Chondrocyte (in vitro differentiated cells): ENCODE measurements at regions not wholly inside any gene's neighbourhood (a gene's known extent, or its start where the extent isn't known, plus 50 kb on each side); places are given as distances from the start of the nearest gene placed in this dataset.
"Not testable (repeated sequence)": the region's sequence is repeated elsewhere in the genome, so short reads cannot be mapped to it uniquely, and the experiment has no call there.

Source experiments
- DNase-seq: peaks from one replicate; pipeline ENCODE4 v3.0.0; 2021; ENCODE audit warnings: mixed read lengths, low spot score
- H3K27ac Mint-ChIP-seq: one replicate; pipeline ENCODE4 v1.8.0; 2021; ENCODE audit warnings: mild to moderate bottlenecking, moderate library complexity, mixed read lengths; ENCODE audit not compliant: unreplicated experiment
- H3K27me3 Mint-ChIP-seq: 2 replicates; pipeline ENCODE4 v1.8.0; 2021; ENCODE audit warnings: low read depth, mixed read lengths
- H3K36me3 Mint-ChIP-seq: 2 replicates; pipeline ENCODE4 v1.8.0; 2021; ENCODE audit warnings: low read depth, mixed read lengths
- H3K4me1 Mint-ChIP-seq: 2 replicates; pipeline ENCODE4 v1.8.0; 2021; ENCODE audit warnings: low read depth, mild to moderate bottlenecking, mixed read lengths
- H3K4me3 Mint-ChIP-seq: one replicate; pipeline ENCODE4 v1.8.0; 2021; ENCODE audit warnings: mild to moderate bottlenecking, moderate library complexity, mixed read lengths; ENCODE audit not compliant: unreplicated experiment
- H3K9me3 Mint-ChIP-seq: 2 replicates; pipeline ENCODE4 v1.8.0; 2021; ENCODE audit warnings: low read depth, mixed read lengths
- CTCF ChIP-seq: fragments of 200-600 bp; sonication (generic); IDR thresholded peaks from 2 replicates; pipeline ENCODE4 v1.5.0; 2021; ENCODE audit warnings: antibody characterized with exemption, mild to moderate bottlenecking, moderate library complexity

GRCh38 chr10:38209332-38209731, 115.2 kb downstream of the ZNF37A start:
- Mint-ChIP-seq H3K4me1 (no peaks in the 10 kb centered on the region), H3K9me3 (peaks cover 33% of the 10 kb centered on the region), H3K36me3 (no peaks in the 10 kb centered on the region), H3K4me3 (no peak overlapping the region), H3K27ac (no peak overlapping the region), H3K27me3 (no peaks in the 10 kb centered on the region)
- no peak for TF ChIP-seq CTCF
- no peak for DNase-seq

DNA sequence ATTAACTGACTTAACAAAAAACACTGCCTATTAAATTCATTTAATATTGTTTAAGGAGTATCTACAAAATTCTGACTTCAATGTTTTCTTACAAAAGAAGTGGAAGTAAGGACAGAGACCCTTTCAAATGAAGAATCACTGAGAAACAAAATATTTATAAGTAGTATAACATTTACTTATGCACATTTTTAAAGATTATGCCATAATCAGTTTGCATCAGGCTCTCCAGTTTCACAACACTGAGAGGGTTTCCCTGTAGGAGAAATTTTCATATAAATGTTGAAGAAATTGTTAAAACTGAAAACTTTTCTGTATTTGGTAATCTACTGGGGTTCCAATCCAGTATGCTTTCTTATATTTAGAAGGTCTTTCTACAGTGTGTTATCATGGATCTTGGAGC, 115.6 kb downstream of the ZNF37A start:
- H3K27ac Mint-ChIP-seq, H3K4me3 Mint-ChIP-seq, DNase-seq, H3K4me1 Mint-ChIP-seq, H3K36me3 Mint-ChIP-seq, H3K27me3 Mint-ChIP-seq: not testable (repeated sequence)
- H3K9me3 Mint-ChIP-seq = peaks cover 33% of the 10 kb centered on the region

DNA sequence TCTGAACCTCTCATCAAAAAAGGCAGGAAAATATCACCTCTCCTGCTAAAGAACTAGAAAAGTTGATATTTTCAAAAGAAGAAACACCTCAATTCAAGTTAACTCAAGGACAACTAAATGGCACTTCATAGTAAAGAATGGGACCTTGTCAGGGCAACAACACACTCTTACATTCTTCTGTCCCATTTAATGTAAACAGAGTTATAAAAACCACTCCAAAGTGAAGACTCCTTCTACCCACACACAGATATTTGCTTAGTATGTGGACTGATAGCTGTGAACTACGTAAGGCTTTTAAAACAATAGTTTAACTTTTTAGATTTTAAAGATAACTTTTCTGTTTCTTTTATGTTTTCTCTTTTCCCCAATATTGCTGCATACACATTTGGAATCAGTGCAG, 118.3 kb downstream of the ZNF37A start:
- no peak for DNase-seq
- Mint-ChIP-seq H3K36me3 (no peaks in the 10 kb centered on the region), H3K27me3 (no peaks in the 10 kb centered on the region), H3K4me3 (no peak overlapping the region), H3K9me3 (peaks cover 24% of the 10 kb centered on the region), H3K27ac (no peak overlapping the region), H3K4me1 (no peaks in the 10 kb centered on the region)
- no peak for TF ChIP-seq CTCF

DNA sequence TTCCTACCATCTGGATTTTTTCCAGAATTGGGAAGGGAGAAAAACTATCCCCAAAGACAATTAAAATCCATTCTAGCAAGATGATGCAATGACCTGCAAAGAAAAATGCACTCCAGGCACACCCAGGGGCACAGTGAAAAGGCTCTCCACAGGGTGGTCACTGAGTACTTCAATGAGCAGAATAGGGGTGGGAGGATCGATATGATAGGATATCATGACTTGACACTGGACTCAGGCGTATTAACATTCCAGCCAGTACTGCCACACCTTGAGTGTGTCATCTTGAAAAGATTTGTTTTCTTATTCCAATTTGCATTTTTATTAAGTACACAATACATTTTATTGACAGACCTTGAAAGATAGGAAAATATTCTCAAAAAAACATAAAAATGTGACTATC, 132.2 kb downstream of the ZNF37A start:
- H3K9me3 Mint-ChIP-seq = peaks cover 53% of the 10 kb centered on the region

GRCh38 chr10:38228394-38228793, 134.3 kb downstream of the ZNF37A start:
- no peaks in the 10 kb centered on the region for H3K36me3 Mint-ChIP-seq
- no peaks in the 10 kb centered on the region for H3K4me1 Mint-ChIP-seq
- H3K27me3 Mint-ChIP-seq = no peaks in the 10 kb centered on the region
- no peak for DNase-seq
- H3K4me3 Mint-ChIP-seq = no peak overlapping the region
- H3K27ac Mint-ChIP-seq = no peak overlapping the region
- H3K9me3 Mint-ChIP-seq = peaks cover 48% of the 10 kb centered on the region
- no peak for TF ChIP-seq CTCF

More for the DNA sequence above, 132.2 kb downstream of the ZNF37A start:
- no peak for TF ChIP-seq CTCF
- Mint-ChIP-seq H3K4me3 (no peak overlapping the region), H3K36me3 (no peaks in the 10 kb centered on the region), H3K27me3 (no peaks in the 10 kb centered on the region), H3K27ac (no peak overlapping the region), H3K4me1 (no peaks in the 10 kb centered on the region)
- DNase-seq = no peak

DNA sequence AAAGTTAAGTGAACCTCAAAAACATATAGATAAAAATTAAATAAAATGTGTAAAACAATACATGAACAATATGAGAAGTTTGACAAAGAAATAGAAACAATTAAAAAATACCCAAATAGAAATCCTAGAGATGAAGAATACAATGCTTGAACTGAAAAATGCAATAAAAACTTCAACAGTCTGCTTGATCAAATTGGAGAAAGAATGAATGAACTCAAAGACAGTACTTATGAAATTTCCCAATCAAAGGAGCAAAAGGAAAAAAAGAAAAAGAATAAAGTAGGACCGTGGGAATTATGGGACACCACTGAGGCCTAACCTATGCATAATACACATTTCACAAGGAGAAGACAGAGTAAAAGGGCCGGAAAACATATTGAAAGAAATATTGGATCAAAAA, 144.3 kb downstream of the ZNF37A start:
- not testable (repeated sequence) for H3K4me1 Mint-ChIP-seq, H3K36me3 Mint-ChIP-seq, H3K27me3 Mint-ChIP-seq, H3K4me3 Mint-ChIP-seq, H3K27ac Mint-ChIP-seq, DNase-seq
- H3K9me3 Mint-ChIP-seq = peaks cover 23% of the 10 kb centered on the region

- peaks cover 37% of the 10 kb centered on the region for H3K9me3 Mint-ChIP-seq
- not testable (repeated sequence) for H3K27me3 Mint-ChIP-seq, H3K36me3 Mint-ChIP-seq, DNase-seq, H3K4me3 Mint-ChIP-seq, H3K27ac Mint-ChIP-seq, H3K4me1 Mint-ChIP-seq
These were observed 148.0 kb downstream of the ZNF37A start for GRCh38 chr10:38242061-38242649.

- H3K36me3 Mint-ChIP-seq, H3K4me3 Mint-ChIP-seq, DNase-seq, H3K27ac Mint-ChIP-seq, H3K27me3 Mint-ChIP-seq, H3K4me1 Mint-ChIP-seq: not testable (repeated sequence)
- peaks cover 57% of the 10 kb centered on the region for H3K9me3 Mint-ChIP-seq
These were observed 154.0 kb downstream of the ZNF37A start for GRCh38 chr10:38248113-38248512.

- H3K4me1 Mint-ChIP-seq = not testable (repeated sequence)
- peaks cover 66% of the 10 kb centered on the region for H3K9me3 Mint-ChIP-seq
These were observed 158.4 kb downstream of the ZNF37A start for GRCh38 chr10:38252551-38252950.

GRCh38 chr10:38267555-38267954, 173.4 kb downstream of the ZNF37A start:
- H3K27me3 Mint-ChIP-seq, H3K27ac Mint-ChIP-seq, DNase-seq, H3K4me1 Mint-ChIP-seq, H3K36me3 Mint-ChIP-seq, H3K4me3 Mint-ChIP-seq: not testable (repeated sequence)
- H3K9me3 Mint-ChIP-seq = peaks cover 29% of the 10 kb centered on the region

More at GRCh38 chr10:38252551-38252950, 158.4 kb downstream of the ZNF37A start:
- H3K27me3 Mint-ChIP-seq, H3K4me3 Mint-ChIP-seq, H3K27ac Mint-ChIP-seq, H3K36me3 Mint-ChIP-seq, DNase-seq: not testable (repeated sequence)
